ENCODE measurements at regions not wholly inside any gene's neighbourhood (a gene's known extent, or its start where the extent isn't known, plus 50 kb on each side); places are given as distances from the start of the nearest gene placed in this dataset.
"Not testable (repeated sequence)": the region's sequence is repeated elsewhere in the genome, so short reads cannot be mapped to it uniquely, and the experiment has no call there.

- TF ChIP-seq, protein P1, sequence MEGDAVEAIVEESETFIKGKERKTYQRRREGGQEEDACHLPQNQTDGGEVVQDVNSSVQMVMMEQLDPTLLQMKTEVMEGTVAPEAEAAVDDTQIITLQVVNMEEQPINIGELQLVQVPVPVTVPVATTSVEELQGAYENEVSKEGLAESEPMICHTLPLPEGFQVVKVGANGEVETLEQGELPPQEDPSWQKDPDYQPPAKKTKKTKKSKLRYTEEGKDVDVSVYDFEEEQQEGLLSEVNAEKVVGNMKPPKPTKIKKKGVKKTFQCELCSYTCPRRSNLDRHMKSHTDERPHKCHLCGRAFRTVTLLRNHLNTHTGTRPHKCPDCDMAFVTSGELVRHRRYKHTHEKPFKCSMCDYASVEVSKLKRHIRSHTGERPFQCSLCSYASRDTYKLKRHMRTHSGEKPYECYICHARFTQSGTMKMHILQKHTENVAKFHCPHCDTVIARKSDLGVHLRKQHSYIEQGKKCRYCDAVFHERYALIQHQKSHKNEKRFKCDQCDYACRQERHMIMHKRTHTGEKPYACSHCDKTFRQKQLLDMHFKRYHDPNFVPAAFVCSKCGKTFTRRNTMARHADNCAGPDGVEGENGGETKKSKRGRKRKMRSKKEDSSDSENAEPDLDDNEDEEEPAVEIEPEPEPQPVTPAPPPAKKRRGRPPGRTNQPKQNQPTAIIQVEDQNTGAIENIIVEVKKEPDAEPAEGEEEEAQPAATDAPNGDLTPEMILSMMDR (conservative IDR thresholded peaks at IDR 0.05; ENCODE audit: low read depth, low read length) = no peak
- H3K4me3 ChIP-seq (ENCODE audit: low read depth, low read length) = no peak overlapping the region
- no peak for DNase-seq (ENCODE audit: low read depth)
Observed at GRCh38 chr4:125229596-125230058, 85.1 kb upstream of the FAT4 start.

GRCh38 chr4:125225806-125226205, 88.9 kb upstream of the FAT4 start:
- TF ChIP-seq, protein P1 (conservative IDR thresholded peaks at IDR 0.05; ENCODE audit: low read depth, low read length) = no peak
- no peak overlapping the region for H3K4me3 ChIP-seq (ENCODE audit: low read depth, low read length)
- DNase-seq (ENCODE audit: low read depth) = peak; percentile 38

GRCh38 chr4:125200556-125200955, 114.2 kb upstream of the FAT4 start:
- TF ChIP-seq, protein P1 (conservative IDR thresholded peaks at IDR 0.05; ENCODE audit: low read depth, low read length) = no peak
- DNase-seq (ENCODE audit: low read depth) = no peak
- no peak overlapping the region for H3K4me3 ChIP-seq (ENCODE audit: low read depth, low read length)

- DNase-seq (ENCODE audit: low read depth) = no peak
- TF ChIP-seq, protein P1 (conservative IDR thresholded peaks at IDR 0.05; ENCODE audit: low read depth, low read length) = no peak
Observed at GRCh38 chr4:125198916-125199315, 115.8 kb upstream of the FAT4 start.

DNA sequence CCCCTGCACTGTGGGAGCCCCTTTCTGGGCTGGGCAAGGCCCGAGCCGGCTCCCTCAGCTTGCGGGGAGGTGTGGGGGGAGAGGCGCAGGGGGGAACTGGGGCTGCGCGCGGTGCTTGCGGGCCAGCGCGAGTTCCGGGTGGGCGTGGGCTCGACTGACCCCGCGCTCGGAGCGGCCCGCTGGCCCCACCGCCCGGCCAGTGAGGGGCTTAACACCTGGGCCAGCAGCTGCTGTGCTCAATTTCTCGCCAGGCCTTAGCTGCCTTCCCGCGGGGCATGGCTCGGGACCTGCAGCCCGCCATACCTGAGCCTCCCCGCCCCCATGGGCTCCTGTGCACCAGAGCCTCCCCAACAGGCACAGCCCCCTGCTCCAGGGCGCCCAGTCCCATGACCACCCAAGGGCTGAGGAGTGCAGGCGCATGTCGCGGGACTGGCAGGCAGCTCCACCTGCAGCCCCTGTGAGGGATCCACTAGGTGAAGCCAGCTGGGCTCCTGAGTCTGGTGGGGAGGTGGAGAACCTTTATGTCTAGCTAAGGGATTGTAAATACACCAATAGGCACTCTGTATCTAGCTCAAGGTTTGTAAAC, 122.8 kb upstream of the FAT4 start:
- H3K4me3 ChIP-seq (ENCODE audit: low read depth, low read length); DNase-seq (ENCODE audit: low read depth): not testable (repeated sequence)

More at GRCh38 chr4:125198916-125199315, 115.8 kb upstream of the FAT4 start:
- H3K4me3 ChIP-seq (ENCODE audit: low read depth, low read length) = no peak overlapping the region

- peak; percentile 16 for DNase-seq (ENCODE audit: low read depth)
- no peak overlapping the region for H3K4me3 ChIP-seq (ENCODE audit: low read depth, low read length)
- TF ChIP-seq, protein P1 (conservative IDR thresholded peaks at IDR 0.05; ENCODE audit: low read depth, low read length) = no peak
Observed at GRCh38 chr4:125191232-125191631, 123.5 kb upstream of the FAT4 start.

GRCh38 chr4:125187226-125188176, 127.3 kb upstream of the FAT4 start:
- no peak overlapping the region for H3K4me3 ChIP-seq (ENCODE audit: low read depth, low read length)
- DNase-seq (ENCODE audit: low read depth) = peak; percentile 63
- TF ChIP-seq, protein P1 (conservative IDR thresholded peaks at IDR 0.05; ENCODE audit: low read depth, low read length) = no peak

All from choroid plexus epithelial cell (primary cell).